Pancreas (tissue), 10 donors: ENCODE measurements at regions not wholly inside any gene's neighbourhood (a gene's known extent, or its start where the extent isn't known, plus 50 kb on each side); places are given as distances from the start of the nearest gene placed in this dataset.

Experiments used
- ATAC-seq, 4 donors: fragments of 200-7000 bp; cut with Tn5 transposase; one replicate each; pipeline versions ENCODE4 v1.8.0 to v1.9.1; 2020; ENCODE audit warnings: mild to moderate bottlenecking in 4 of 4, moderate library complexity in 4 of 4
- DNase-seq, 6 donors: peaks; one replicate each; pipeline ENCODE4 v3.0.0-alpha.2; 2020
- FAIRE-seq: peaks from 2 replicates; lab custom pipeline; 2012; peaks lifted over from hg19 to GRCh38; lab: Jason Lieb, UNC
- H3K27ac ChIP-seq, 4 donors: fragments of 200-600 bp; sonication (generic); 1 replicate in 3 of 4; 2 replicates in 1 of 4; pipeline versions ENCODE4 v1.5.0 to v1.8.0; 2020
- H3K27me3 ChIP-seq, 4 donors: fragments of 200-600 bp; one replicate each; pipeline ENCODE4 v1.8.0; 2021
- H3K36me3 ChIP-seq, 3 donors: fragments of 200-600 bp; sonication (generic) in 1 of 3; one replicate each; pipeline versions ENCODE4 v1.5.0 to v1.8.0; 2020 to 2021
- H3K4me1 ChIP-seq, 3 donors: fragments of 200-600 bp; one replicate each; pipeline ENCODE4 v1.8.0; 2021
- H3K4me3 ChIP-seq, 4 donors: fragments of 200-600 bp; sonication (generic) in 2 of 4; one replicate each; pipeline versions ENCODE4 v1.5.0 to v1.8.0; 2020 to 2021
- H3K9me3 ChIP-seq, 4 donors: fragments of 200-600 bp; one replicate each; pipeline ENCODE4 v1.8.0; 2021
- CTCF ChIP-seq, 4 donors: fragments of 200-600 bp; sonication (generic) in 3 of 4; IDR thresholded peaks; one replicate each; pipeline versions ENCODE4 v1.5.0 to v1.8.0; 2021; ENCODE audit warnings: antibody characterized with exemption in 4 of 4
- WGBS, 2 donors: extraction: QIAGEN DNeasy Blood & Tissue Kit; methylation state at CpG; one replicate each; pipeline ENCODE4 v1.1.7; 2013; 5-methylcytosine and 5-hydroxymethylcytosine counted together
- intact Hi-C, 3 donors: fragments of 100-400 bp; cut with DNase I; formaldehyde crosslinking; loops; one replicate each; pipeline versions ENCODE4 v1.11.1 to v1.14.2; 2022
- donor health status: healthy with polysubstance abuse.
- donor health status: DM: no; HTN: no; CAD: no; lungs with moderate emphysema.
- donor health status: DM: no; HTN: no; CAD: no.
- donor health status: control.
- donor health status: control.
- donor health status: Bipolar disorder and iron deficiency.
- donor health status: DM: yes; HTN: yes; CAD: no.
- donor health status: DM: no; HTN: no; CAD: no.
- donor health status: DM: no; HTN: no; CAD: no.
- donor health status: DM: yes; HTN: yes; CAD: no.

DNA sequence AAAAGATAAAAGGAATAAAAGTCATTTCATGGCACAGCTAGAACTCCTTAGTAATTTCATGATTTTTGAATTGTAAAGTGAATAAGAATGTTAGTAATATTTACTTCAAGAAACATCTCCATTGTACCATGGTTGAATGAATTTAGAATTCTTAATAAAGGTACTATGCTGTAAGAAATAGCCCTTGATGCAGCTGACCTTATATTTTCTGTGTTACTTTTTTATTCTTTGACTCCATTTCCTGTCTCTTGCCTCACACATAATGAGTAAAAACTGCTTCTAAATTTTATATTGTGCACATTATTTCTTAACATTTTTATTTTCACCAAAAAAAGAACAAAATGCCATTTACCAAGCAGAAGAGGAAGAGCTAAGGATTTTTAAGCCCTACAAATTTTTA is 81.9 kb upstream of the PDHA2 start:
- Histone ChIP-seq H3K4me1 (no peaks in the 10 kb centered on the region), H3K27ac (no peak overlapping the region), H3K9me3 (no peaks in the 10 kb centered on the region), H3K36me3 (no peaks in the 10 kb centered on the region), H3K4me3 (no peak overlapping the region), H3K27me3 (no peaks in the 10 kb centered on the region)
- no peak for DNase-seq
- FAIRE-seq = no peak
- intact Hi-C loops = no loop called here
- TF ChIP-seq CTCF (IDR thresholded peaks at IDR 0.05) = no peak
- ATAC-seq = no peak

- Histone ChIP-seq H3K4me1 (no peaks in the 10 kb centered on the region), H3K36me3 (no peaks in the 10 kb centered on the region), H3K4me3 (no peak overlapping the region), H3K9me3 (no peaks in the 10 kb centered on the region), H3K27me3 (no peaks in the 10 kb centered on the region), H3K27ac (no peak overlapping the region)
- 59 to 61% methylated on average over 2 of the region's 2 CpGs for WGBS, 2 donors
- DNase-seq (no peak), FAIRE-seq (no peak), ATAC-seq (no peak)
- no peak for TF ChIP-seq CTCF (IDR thresholded peaks at IDR 0.05)
- intact Hi-C loops = no loop called here
Observed at GRCh38 chr4:95754667-95755066, 85.2 kb upstream of the PDHA2 start.

DNA sequence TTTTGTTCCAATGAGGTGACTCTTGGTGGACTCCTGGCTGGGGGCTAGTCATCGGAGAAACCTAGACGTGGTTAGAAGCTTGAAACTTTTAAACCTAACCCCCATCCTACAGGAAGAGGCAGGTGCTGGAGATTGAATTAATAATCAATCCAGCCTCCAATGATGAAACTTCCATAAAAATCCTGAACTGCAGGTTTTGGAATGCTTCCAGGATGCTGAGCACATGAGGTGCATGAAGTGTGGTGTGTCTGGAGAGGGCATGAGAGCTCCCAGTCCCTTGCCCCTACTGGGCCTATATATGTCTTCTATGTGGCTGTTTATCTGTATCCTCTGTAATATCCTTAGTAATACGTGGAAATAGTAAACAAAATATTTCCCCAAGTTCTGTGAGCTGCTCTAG is 90.7 kb upstream of the PDHA2 start:
- no peak for DNase-seq
- WGBS, 2 donors = 53 to 65% methylated on average over 3 of the region's 3 CpGs
- no peak for TF ChIP-seq CTCF (IDR thresholded peaks at IDR 0.05)
- Histone ChIP-seq H3K4me3 (no peak overlapping the region), H3K4me1 (no peaks in the 10 kb centered on the region), H3K36me3 (no peaks in the 10 kb centered on the region), H3K27ac (no peak overlapping the region), H3K27me3 (no peaks in the 10 kb centered on the region), H3K9me3 (no peaks in the 10 kb centered on the region)
- intact Hi-C loops = no loop called here
- FAIRE-seq = no peak
- no peak for ATAC-seq

GRCh38 chr4:95742872-95743271 is 97.0 kb upstream of the PDHA2 start:
- DNase-seq (no peak), FAIRE-seq (no peak), ATAC-seq (no peak)
- intact Hi-C loops = no loop called here
- no peaks in the 10 kb centered on the region for H3K36me3 ChIP-seq
- no peaks in the 10 kb centered on the region for H3K4me1 ChIP-seq
- H3K9me3 ChIP-seq = no peaks in the 10 kb centered on the region
- H3K4me3 ChIP-seq = no peak overlapping the region
- H3K27me3 ChIP-seq = no peaks in the 10 kb centered on the region
- TF ChIP-seq CTCF (IDR thresholded peaks at IDR 0.05) = no peak
- H3K27ac ChIP-seq = no peak overlapping the region

GRCh38 chr4:95742179-95742578 is 97.7 kb upstream of the PDHA2 start:
- WGBS, 2 donors = 46 to 58% methylated on average over 1 of the region's 1 CpG
- DNase-seq = no peak
- Histone ChIP-seq H3K27me3 (no peaks in the 10 kb centered on the region), H3K4me1 (no peaks in the 10 kb centered on the region), H3K27ac (no peak overlapping the region), H3K4me3 (no peak overlapping the region), H3K9me3 (no peaks in the 10 kb centered on the region), H3K36me3 (no peaks in the 10 kb centered on the region)
- intact Hi-C loops = no loop called here
- FAIRE-seq = no peak
- ATAC-seq = no peak
- TF ChIP-seq CTCF (IDR thresholded peaks at IDR 0.05) = no peak
